HG03558 (cell line): ENCODE measurements at regions not wholly inside any gene's neighbourhood (a gene's known extent, or its start where the extent isn't known, plus 50 kb on each side); places are given as distances from the start of the nearest gene placed in this dataset.

Source experiments
- ATAC-seq: cut with Tn5 transposase; IDR thresholded peaks from one replicate; pipeline ENCODE4 v1.9.1; 2021; ENCODE audit warnings: moderate number of reproducible peaks; ENCODE audit not compliant: unreplicated experiment; ENCODE audit errors: extremely low read depth

GRCh38 chr5:68548959-68549676, 333.6 kb downstream of the PIK3R1 start:
- no peak for ATAC-seq

GRCh38 chr5:68550015-68550414, 334.5 kb downstream of the PIK3R1 start:
- ATAC-seq = no peak

GRCh38 chr5:68551436-68551835, 335.9 kb downstream of the PIK3R1 start:
- no peak for ATAC-seq

GRCh38 chr5:68554571-68555279, 339.2 kb downstream of the PIK3R1 start:
- no peak for ATAC-seq

- ATAC-seq = no peak
Observed at GRCh38 chr5:68555907-68556681, 340.5 kb downstream of the PIK3R1 start.

- ATAC-seq = no peak
Observed at GRCh38 chr5:68557162-68557936, 341.8 kb downstream of the PIK3R1 start.

- ATAC-seq = no peak
Observed at GRCh38 chr5:68562308-68562707, 346.8 kb downstream of the PIK3R1 start.

GRCh38 chr5:68565427-68565826, 349.9 kb downstream of the PIK3R1 start:
- ATAC-seq = no peak

- ATAC-seq = no peak
Observed at GRCh38 chr5:68576805-68577204, 361.2 kb downstream of the PIK3R1 start.

- no peak for ATAC-seq
Observed at GRCh38 chr5:68582284-68582683, 366.7 kb downstream of the PIK3R1 start.

- no peak for ATAC-seq
Observed at GRCh38 chr5:68587171-68587570, 371.6 kb downstream of the PIK3R1 start.

GRCh38 chr5:68591850-68592249, 376.3 kb downstream of the PIK3R1 start:
- no peak for ATAC-seq

- no peak for ATAC-seq
Observed at GRCh38 chr5:68592351-68592750, 376.8 kb downstream of the PIK3R1 start.

GRCh38 chr5:68593211-68593671, 377.7 kb downstream of the PIK3R1 start:
- ATAC-seq = no peak

GRCh38 chr5:68612972-68613371, 397.4 kb downstream of the PIK3R1 start:
- ATAC-seq = no peak

GRCh38 chr5:68618501-68618900, 402.9 kb downstream of the PIK3R1 start:
- ATAC-seq = no peak

- no peak for ATAC-seq
Observed at GRCh38 chr5:68627001-68627400, 411.4 kb downstream of the PIK3R1 start.

- ATAC-seq = no peak
Observed at GRCh38 chr5:68628082-68628814, 412.7 kb downstream of the PIK3R1 start.

GRCh38 chr5:68630354-68630753, 414.8 kb downstream of the PIK3R1 start:
- ATAC-seq = no peak

- ATAC-seq = no peak
Observed at GRCh38 chr5:68631884-68632283, 416.3 kb downstream of the PIK3R1 start.
